ENCODE measurements at regions not wholly inside any gene's neighbourhood (a gene's known extent, or its start where the extent isn't known, plus 50 kb on each side); places are given as distances from the start of the nearest gene placed in this dataset.
A peak's percentile ranks its signal among the peaks of the same experiment; 100 is the strongest.

DNA sequence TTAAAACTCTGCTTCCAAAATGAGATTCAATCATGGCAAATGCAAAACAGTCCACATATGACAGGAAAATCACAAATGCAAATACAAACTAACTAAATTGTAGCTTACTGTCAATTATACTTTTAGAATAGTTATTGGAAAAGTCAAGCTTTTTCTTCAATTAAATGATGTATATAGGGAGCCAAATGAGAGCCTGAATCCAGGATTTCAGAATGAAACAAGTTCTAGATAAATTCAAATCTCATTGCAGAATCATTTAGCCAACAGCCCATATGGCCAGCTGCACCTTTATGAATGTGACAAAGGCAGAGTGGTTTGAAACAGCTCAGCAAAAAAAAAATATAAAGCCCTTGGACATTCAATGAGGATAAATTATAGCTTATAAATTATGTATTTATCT is 82.2 kb upstream of the SCIN start:
- no peak overlapping the region for H3K4me3 Mint-ChIP-seq

GRCh38 chr7:12490107-12490688 is 80.3 kb upstream of the SCIN start:
- Histone ChIP-seq H3K9ac (no peak overlapping the region), H3K4me3 (no peak overlapping the region), H2AFZ (replicated peaks) (no peak overlapping the region), H3K4me2 (no peak overlapping the region), H3K79me2 (ENCODE audit: low read depth) (no peaks in the 10 kb centered on the region), H3K9me3 (ENCODE audit: low read depth) (no peaks in the 10 kb centered on the region), H3K27ac (no peak overlapping the region), H3K27me3 (no peaks in the 10 kb centered on the region), H3F3A (ENCODE audit: low read depth) (no peaks in the 10 kb centered on the region), H4K20me1 (ENCODE audit: low read depth) (no peaks in the 10 kb centered on the region), H3K4me1 (no peaks in the 10 kb centered on the region), H3K36me3 (no peaks in the 10 kb centered on the region)
- no peak overlapping the region for H3K27ac Mint-ChIP-seq
- no peaks in the 10 kb centered on the region for H3K9me3 Mint-ChIP-seq
- TF ChIP-seq CTCF (IDR thresholded peaks at IDR 0.05) (peak; percentile 70), EZH2 (IDR thresholded peaks at IDR 0.05) (no peak)
- peak; percentile 43 for DNase-seq (ENCODE audit: low spot score)
- H3K4me3 Mint-ChIP-seq: no peak overlapping the region
- no peaks in the 10 kb centered on the region for H3K36me3 Mint-ChIP-seq
- H3K4me1 Mint-ChIP-seq: peaks cover 6% of the 10 kb centered on the region
- H3K27me3 Mint-ChIP-seq (ENCODE audit: insufficient read depth, low read depth): no peaks in the 10 kb centered on the region

More for the DNA sequence above, 82.2 kb upstream of the SCIN start:
- H3K4me2 ChIP-seq: no peak overlapping the region
- H3K4me3 ChIP-seq: no peak overlapping the region
- Mint-ChIP-seq H3K9me3 (no peaks in the 10 kb centered on the region), H3K27ac (no peak overlapping the region), H3K4me1 (peaks cover 6% of the 10 kb centered on the region), H3K27me3 (ENCODE audit: insufficient read depth, low read depth) (no peaks in the 10 kb centered on the region), H3K36me3 (no peaks in the 10 kb centered on the region)
- H3F3A ChIP-seq (ENCODE audit: low read depth): no peaks in the 10 kb centered on the region
- H3K79me2 ChIP-seq (ENCODE audit: low read depth): no peaks in the 10 kb centered on the region
- no peak overlapping the region for H2AFZ ChIP-seq (replicated peaks)
- no peaks in the 10 kb centered on the region for H3K9me3 ChIP-seq (ENCODE audit: low read depth)
- DNase-seq (ENCODE audit: low spot score): no peak
- no peaks in the 10 kb centered on the region for H4K20me1 ChIP-seq (ENCODE audit: low read depth)
- H3K27ac ChIP-seq: no peak overlapping the region
- TF ChIP-seq CTCF (IDR thresholded peaks at IDR 0.05) (no peak), EZH2phosphoT487 (IDR thresholded peaks at IDR 0.05) (no peak), EZH2 (IDR thresholded peaks at IDR 0.05) (no peak)
- H3K9ac ChIP-seq: no peak overlapping the region
- H3K27me3 ChIP-seq: no peaks in the 10 kb centered on the region
- no peaks in the 10 kb centered on the region for H3K36me3 ChIP-seq
- no peaks in the 10 kb centered on the region for H3K4me1 ChIP-seq

GRCh38 chr7:12490940-12491339 is 79.6 kb upstream of the SCIN start:
- H4K20me1 ChIP-seq (ENCODE audit: low read depth): no peaks in the 10 kb centered on the region
- H3K9me3 ChIP-seq (ENCODE audit: low read depth): no peaks in the 10 kb centered on the region
- no peak overlapping the region for H3K9ac ChIP-seq
- H3K4me3 ChIP-seq: no peak overlapping the region
- H3K4me1 Mint-ChIP-seq: peaks cover 6% of the 10 kb centered on the region
- no peak overlapping the region for H3K27ac ChIP-seq
- TF ChIP-seq EZH2phosphoT487 (IDR thresholded peaks at IDR 0.05) (no peak), CTCF (IDR thresholded peaks at IDR 0.05) (no peak), EZH2 (IDR thresholded peaks at IDR 0.05) (no peak)
- DNase-seq (ENCODE audit: low spot score): no peak
- no peaks in the 10 kb centered on the region for H3K36me3 Mint-ChIP-seq
- H3K27me3 ChIP-seq: no peaks in the 10 kb centered on the region
- H3K4me1 ChIP-seq: no peaks in the 10 kb centered on the region
- no peak overlapping the region for H3K4me3 Mint-ChIP-seq
- H3K9me3 Mint-ChIP-seq: no peaks in the 10 kb centered on the region
- H3K27ac Mint-ChIP-seq: no peak overlapping the region
- no peak overlapping the region for H3K4me2 ChIP-seq
- no peaks in the 10 kb centered on the region for H3K36me3 ChIP-seq
- no peaks in the 10 kb centered on the region for H3F3A ChIP-seq (ENCODE audit: low read depth)
- no peak overlapping the region for H2AFZ ChIP-seq (replicated peaks)
- no peaks in the 10 kb centered on the region for H3K79me2 ChIP-seq (ENCODE audit: low read depth)
- no peaks in the 10 kb centered on the region for H3K27me3 Mint-ChIP-seq (ENCODE audit: insufficient read depth, low read depth)
